Endothelial cell of umbilical vein (primary cell): ENCODE measurements at regions not wholly inside any gene's neighbourhood (a gene's known extent, or its start where the extent isn't known, plus 50 kb on each side); places are given as distances from the start of the nearest gene placed in this dataset.

Experiments used
- BruUV-seq: library from RNA; stranded (reverse); fragments of 400-500 nt; replicated peaks from 2 replicates; lab custom pipeline; 2021; lab: Mats Ljungman, UMichigan
- CTCF ChIA-PET: fragments of 300-600, 350-600 bp; sonication (Branson Sonifier 250); formaldehyde crosslinking; loops from one replicate; lab custom pipeline; 2021; ENCODE audit warnings: antibody characterized with exemption, inconsistent platforms; lab: Charles Lee
- POLR2A ChIA-PET: fragments of 300-600, 350-600 bp; sonication (Branson Sonifier 250); formaldehyde crosslinking; loops from one replicate; lab custom pipeline; 2021; ENCODE audit warnings: antibody characterized with exemption, inconsistent platforms; lab: Charles Lee
- DNase-seq: peaks from one replicate; pipeline ENCODE4 v3.0.0-alpha.2; 2011; ENCODE audit warnings: low read depth, low spot score
- FAIRE-seq: peaks from 2 replicates; lab custom pipeline; 2011; peaks lifted over from hg19 to GRCh38; lab: Jason Lieb, UNC
- H2AFZ ChIP-seq: 2 replicates; pipeline ENCODE4 v1.6.0; 2012; ENCODE audit warnings: low read depth, low read length, control low read depth, inconsistent platforms
- H3K27ac ChIP-seq: 2 replicates; pipeline ENCODE4 v1.5.1; 2011; ENCODE audit warnings: low read depth, mild to moderate bottlenecking, control low read depth, low read length, moderate library complexity; ENCODE audit not compliant: insufficient read depth
- H3K27me3 ChIP-seq, 2 experiments: 2 replicates each; pipeline versions ENCODE4 v1.6.0 to v1.6.1; 2011; ENCODE audit warnings: low read length in 2 of 2, mixed read lengths in 1 of 2; ENCODE audit not compliant: control insufficient read depth in 2 of 2, insufficient read depth in 2 of 2
- H3K36me3 ChIP-seq, 2 experiments: 2 replicates in 1 of 2; 3 replicates in 1 of 2; pipeline ENCODE4 v1.5.1; 2011; ENCODE audit warnings: low read length in 2 of 2, mild to moderate bottlenecking in 1 of 2, moderate library complexity in 1 of 2; ENCODE audit not compliant: control insufficient read depth in 2 of 2, insufficient read depth in 2 of 2; ENCODE audit errors: extremely low read depth in 1 of 2
- H3K4me1 ChIP-seq: 3 replicates; pipeline ENCODE4 v1.5.1; 2011; ENCODE audit warnings: mild to moderate bottlenecking, low read length; ENCODE audit not compliant: control insufficient read depth, insufficient read depth; ENCODE audit errors: extremely low read depth
- H3K4me2 ChIP-seq: 2 replicates; pipeline ENCODE4 v1.6.1; 2011; ENCODE audit warnings: low read length, control low read depth, mixed read lengths; ENCODE audit not compliant: insufficient read depth
- H3K4me3 ChIP-seq, 3 experiments: fragments of 200-600 bp in 1 of 3; sonication (generic), shearing (Covaris generic) in 1 of 3; replicated peaks in 1 of 3; 2 replicates each; pipeline ENCODE4 v1.5.1; 2011 to 2016; ENCODE audit warnings: control low read depth in 3 of 3, low read length in 3 of 3, mild to moderate bottlenecking in 2 of 3, inconsistent platforms in 1 of 3, low read depth in 1 of 3, moderate library complexity in 1 of 3; ENCODE audit not compliant: insufficient read depth in 1 of 3
- H3K79me2 ChIP-seq: 2 replicates; pipeline ENCODE4 v1.6.0; 2012; ENCODE audit warnings: low read length, inconsistent platforms; ENCODE audit not compliant: control insufficient read depth, insufficient read depth
- H3K9ac ChIP-seq: replicated peaks from 2 replicates; pipeline ENCODE3; 2011; ENCODE audit warnings: low read length, control low read depth; ENCODE audit not compliant: insufficient read depth; ENCODE audit errors: extremely low read depth
- H3K9me1 ChIP-seq: replicated peaks from 3 replicates; pipeline ENCODE4 v1.6.0; 2011; ENCODE audit warnings: mild to moderate bottlenecking, low read length; ENCODE audit not compliant: control insufficient read depth, insufficient read depth; ENCODE audit errors: extremely low read depth
- H3K9me3 ChIP-seq: replicated peaks from 2 replicates; pipeline ENCODE4 v1.5.1; 2012; ENCODE audit warnings: low read length, inconsistent platforms; ENCODE audit not compliant: control insufficient read depth, insufficient read depth
- H4K20me1 ChIP-seq: replicated peaks from 2 replicates; pipeline ENCODE3; 2011; ENCODE audit warnings: mild to moderate bottlenecking, low read length; ENCODE audit not compliant: control insufficient read depth, insufficient read depth; ENCODE audit errors: extremely low read depth
- CTCF ChIP-seq, 2 donors: IDR thresholded peaks; 1 replicate in 1 of 2; 2 replicates in 1 of 2; pipeline ENCODE4 v1.5.1; 2011; ENCODE audit warnings: low read length in 2 of 2, mild to moderate bottlenecking in 2 of 2, moderate library complexity in 2 of 2, control low read depth in 1 of 2, inconsistent platforms in 1 of 2, low read depth in 1 of 2; ENCODE audit not compliant: insufficient read depth in 1 of 2; ENCODE audit errors: extremely low read depth in 1 of 2
- EZH2 ChIP-seq: IDR thresholded peaks from 2 replicates; pipeline ENCODE4 v1.6.1; 2012; ENCODE audit warnings: borderline replicate concordance, low read depth, mild to moderate bottlenecking, moderate library complexity, low read length, inconsistent platforms; ENCODE audit not compliant: severe bottlenecking
- FOS ChIP-seq: IDR thresholded peaks from 2 replicates; pipeline ENCODE4 v1.6.1; 2011; ENCODE audit warnings: mild to moderate bottlenecking, low read length, moderate library complexity, borderline replicate concordance; ENCODE audit not compliant: insufficient read depth
- GATA2 ChIP-seq: IDR thresholded peaks from 2 replicates; pipeline ENCODE4 v1.7.0; 2011; ENCODE audit warnings: low read depth, mild to moderate bottlenecking, moderate library complexity, mixed read lengths, low read length; ENCODE audit not compliant: insufficient read length, insufficient read depth
- JUN ChIP-seq: IDR thresholded peaks from 2 replicates; pipeline ENCODE4 v1.6.1; 2011; ENCODE audit warnings: borderline replicate concordance, low read depth; ENCODE audit not compliant: insufficient read length, insufficient read depth
- MAX ChIP-seq: IDR thresholded peaks from 2 replicates; pipeline ENCODE4 v1.6.1; 2011; ENCODE audit not compliant: insufficient read depth, insufficient read length
- MYC ChIP-seq: IDR thresholded peaks from one replicate; pipeline ENCODE4 v1.6.1; 2011; ENCODE audit warnings: mild to moderate bottlenecking, low read depth, low read length
- POLR2A ChIP-seq: IDR thresholded peaks from 2 replicates; pipeline ENCODE4 v1.6.1; 2012; ENCODE audit warnings: low read depth, mild to moderate bottlenecking, control low read depth, low read length
- POLR2AphosphoS5 ChIP-seq: IDR thresholded peaks from 2 replicates; pipeline ENCODE4 v1.6.1; 2012; ENCODE audit warnings: low read depth, mild to moderate bottlenecking, control low read depth, low read length, moderate library complexity; ENCODE audit not compliant: insufficient read depth
- dilution Hi-C: fragments of 300-500 bp; cut with MboI; formaldehyde crosslinking; loops from one replicate; pipeline ENCODE4 v1.15.0; 2019; ENCODE audit warnings: low sequenced_read_pairs; ENCODE audit not compliant: extremely low pct_ligation_motif_present
- intact Hi-C: fragments of 100-400 bp; cut with micrococcal nuclease; formaldehyde crosslinking; loops from one replicate; pipeline ENCODE4 v1.10.0; 2022

GRCh38 chr9:118962426-118962825 lies 406.8 kb downstream of the BRINP1 start:
- intact Hi-C loops = no loop called here
- ChIA-PET CTCF (no interaction called here), POLR2A (no interaction called here)
- DNase-seq (no peak), FAIRE-seq (no peak)
- Histone ChIP-seq H3K9me3 (no peaks in the 10 kb centered on the region), H3K36me3 (no peaks in the 10 kb centered on the region), H3K4me3 (no peak overlapping the region), H3K27me3 (no peaks in the 10 kb centered on the region), H2AFZ (no peak overlapping the region), H4K20me1 (no peaks in the 10 kb centered on the region), H3K79me2 (no peaks in the 10 kb centered on the region), H3K9me1 (no peaks in the 10 kb centered on the region), H3K27ac (no peak overlapping the region), H3K4me1 (no peaks in the 10 kb centered on the region), H3K4me2 (no peak overlapping the region), H3K9ac (no peak overlapping the region)
- dilution Hi-C loops = no loop called here
- TF ChIP-seq POLR2AphosphoS5 (no peak), POLR2A (no peak)
- BruUV-seq = no TSS peak

GRCh38 chr9:118963674-118964073 lies 405.6 kb downstream of the BRINP1 start:
- Histone ChIP-seq H3K27ac (no peak overlapping the region), H3K27me3 (no peaks in the 10 kb centered on the region), H3K9me3 (no peaks in the 10 kb centered on the region), H3K4me1 (no peaks in the 10 kb centered on the region), H3K9ac (no peak overlapping the region), H4K20me1 (no peaks in the 10 kb centered on the region), H3K4me2 (no peak overlapping the region), H3K9me1 (no peaks in the 10 kb centered on the region), H3K4me3 (no peak overlapping the region), H3K79me2 (no peaks in the 10 kb centered on the region), H3K36me3 (no peaks in the 10 kb centered on the region), H2AFZ (no peak overlapping the region)
- no TSS peak for BruUV-seq
- TF ChIP-seq FOS (no peak), CTCF (IDR thresholded peaks at IDR 0.05; ENCODE audit: extremely low read depth in 1 of 2, insufficient read depth in 1 of 2, low read depth in 1 of 2, low read length in 2 of 2) (no peak), GATA2 (no peak), JUN (no peak), EZH2 (no peak), MAX (no peak), POLR2AphosphoS5 (no peak), POLR2A (no peak), MYC (no peak)
- DNase-seq = no peak
- dilution Hi-C loops = no loop called here
- CTCF ChIA-PET = no interaction called here
- no peak for FAIRE-seq
- POLR2A ChIA-PET = no interaction called here
- intact Hi-C loops = no loop called here
